Keratinocyte (primary cell): ENCODE measurements at regions not wholly inside any gene's neighbourhood (a gene's known extent, or its start where the extent isn't known, plus 50 kb on each side); places are given as distances from the start of the nearest gene placed in this dataset.

Source experiments
- DNase-seq: peaks from one replicate; pipeline ENCODE4 v3.0.0-alpha.2; 2011; ENCODE audit warnings: low read depth, missing footprints, low spot score
- FAIRE-seq: peaks from 2 replicates; lab custom pipeline; 2011; peaks lifted over from hg19 to GRCh38; lab: Jason Lieb, UNC
- H2AFZ ChIP-seq: 2 replicates; pipeline ENCODE4 v1.6.0; 2012; ENCODE audit warnings: low read length, control low read depth, inconsistent platforms; ENCODE audit not compliant: control insufficient read depth
- H3K27ac ChIP-seq: 2 replicates; pipeline ENCODE4 v1.5.1; 2011; ENCODE audit warnings: low read length; ENCODE audit not compliant: control insufficient read depth, insufficient read depth
- H3K27me3 ChIP-seq: 3 replicates; pipeline ENCODE4 v1.6.0; 2011; ENCODE audit warnings: low read length; ENCODE audit not compliant: control insufficient read depth, insufficient read depth; ENCODE audit errors: extremely low read depth
- H3K36me3 ChIP-seq, 2 experiments: 2 replicates in 1 of 2; 3 replicates in 1 of 2; pipeline ENCODE4 v1.5.1; 2011; ENCODE audit warnings: low read length in 2 of 2, mild to moderate bottlenecking in 1 of 2; ENCODE audit not compliant: control insufficient read depth in 2 of 2, insufficient read depth in 2 of 2; ENCODE audit errors: extremely low read depth in 1 of 2
- H3K4me1 ChIP-seq: 3 replicates; pipeline ENCODE4 v1.5.1; 2011; ENCODE audit warnings: low read length; ENCODE audit not compliant: control insufficient read depth, insufficient read depth; ENCODE audit errors: extremely low read depth
- H3K4me2 ChIP-seq: 3 replicates; pipeline ENCODE4 v1.6.0; 2011; ENCODE audit warnings: low read depth, low read length; ENCODE audit not compliant: control insufficient read depth, insufficient read depth; ENCODE audit errors: extremely low read depth
- H3K4me3 ChIP-seq, 3 experiments: fragments of 200-600 bp in 1 of 3; sonication (generic) in 1 of 3; 2 replicates in 2 of 3; 3 replicates in 1 of 3; pipeline ENCODE4 v1.5.1; 2011 to 2016; ENCODE audit warnings: low read length in 3 of 3, mild to moderate bottlenecking in 3 of 3, control low read depth in 2 of 3, inconsistent platforms in 1 of 3, low read depth in 1 of 3, mixed read lengths in 1 of 3, mixed run types in 1 of 3, moderate library complexity in 1 of 3; ENCODE audit not compliant: control insufficient read depth in 2 of 3, insufficient read depth in 2 of 3; ENCODE audit errors: extremely low read depth in 1 of 3
- H3K79me2 ChIP-seq: 2 replicates; pipeline ENCODE4 v1.6.0; 2012; ENCODE audit warnings: low read length; ENCODE audit not compliant: control insufficient read depth, insufficient read depth
- H3K9ac ChIP-seq: 3 replicates; pipeline ENCODE4 v1.6.0; 2011; ENCODE audit warnings: low read length; ENCODE audit not compliant: control insufficient read depth, insufficient read depth; ENCODE audit errors: extremely low read depth
- H3K9me1 ChIP-seq: 3 replicates; pipeline ENCODE4 v1.6.0; 2011; ENCODE audit warnings: low read length; ENCODE audit not compliant: control insufficient read depth, insufficient read depth; ENCODE audit errors: extremely low read depth
- H3K9me3 ChIP-seq: 2 replicates; pipeline ENCODE4 v1.5.1; 2012; ENCODE audit warnings: low read depth, low read length; ENCODE audit not compliant: control insufficient read depth
- H4K20me1 ChIP-seq: 3 replicates; pipeline ENCODE4 v1.6.0; 2011; ENCODE audit warnings: low read length; ENCODE audit not compliant: control insufficient read depth, insufficient read depth; ENCODE audit errors: extremely low read depth
- CTCF ChIP-seq, 3 experiments: IDR thresholded peaks in 1 of 3; conservative IDR thresholded peaks in 1 of 3; optimal IDR thresholded peaks in 1 of 3; 2 replicates in 2 of 3; 3 replicates in 1 of 3; pipeline versions ENCODE3 to v1.5.1; 2011; ENCODE audit warnings: low read length in 3 of 3, mild to moderate bottlenecking in 3 of 3, moderate library complexity in 2 of 3, control low read depth in 1 of 3, inconsistent platforms in 1 of 3; ENCODE audit not compliant: insufficient read depth in 2 of 3; ENCODE audit errors: extremely low read depth in 1 of 3
- EZH2 ChIP-seq: IDR thresholded peaks from one replicate; pipeline ENCODE4 v1.6.1; 2012; ENCODE audit warnings: inconsistent platforms, mild to moderate bottlenecking, low read length, moderate library complexity
- dilution Hi-C: fragments of 300-500 bp; cut with MboI; formaldehyde crosslinking; loops from one replicate; pipeline ENCODE4 v1.7.0; 2020; ENCODE audit warnings: low sequenced_read_pairs; ENCODE audit not compliant: extremely low pct_ligation_motif_present

GRCh38 chr10:113320211-113320610 is 232.6 kb upstream of the HABP2 start:
- Histone ChIP-seq H3K79me2 (no peaks in the 10 kb centered on the region), H3K27ac (no peak overlapping the region), H3K9me3 (no peaks in the 10 kb centered on the region), H3K4me1 (no peaks in the 10 kb centered on the region), H3K9me1 (no peaks in the 10 kb centered on the region), H3K4me3 (no peak overlapping the region), H3K27me3 (no peaks in the 10 kb centered on the region), H2AFZ (no peak overlapping the region), H3K36me3 (no peaks in the 10 kb centered on the region), H4K20me1 (no peaks in the 10 kb centered on the region), H3K9ac (no peak overlapping the region), H3K4me2 (no peak overlapping the region)
- DNase-seq (no peak), FAIRE-seq (no peak)
- no peak for TF ChIP-seq EZH2
- TF ChIP-seq CTCF (optimal IDR thresholded peaks at IDR 0.05 in 1 of 3, IDR thresholded peaks at IDR 0.05 in 1 of 3, conservative IDR thresholded peaks at IDR 0.05 in 1 of 3; ENCODE audit: extremely low read depth in 1 of 3, insufficient read depth in 2 of 3, low read length in 3 of 3) = no peak
- dilution Hi-C loops = no loop called here

GRCh38 chr10:113320987-113321386 is 231.9 kb upstream of the HABP2 start:
- no peak overlapping the region for H3K27ac ChIP-seq
- H4K20me1 ChIP-seq = no peaks in the 10 kb centered on the region
- FAIRE-seq (no peak), DNase-seq (no peak)
- H3K4me2 ChIP-seq = no peak overlapping the region
- H3K9ac ChIP-seq = no peak overlapping the region
- H3K79me2 ChIP-seq = no peaks in the 10 kb centered on the region
- TF ChIP-seq CTCF (optimal IDR thresholded peaks at IDR 0.05 in 1 of 3, IDR thresholded peaks at IDR 0.05 in 1 of 3, conservative IDR thresholded peaks at IDR 0.05 in 1 of 3; ENCODE audit: extremely low read depth in 1 of 3, insufficient read depth in 2 of 3, low read length in 3 of 3) (no peak), EZH2 (no peak)
- H3K36me3 ChIP-seq = no peaks in the 10 kb centered on the region
- dilution Hi-C loops = no loop called here
- no peaks in the 10 kb centered on the region for H3K4me1 ChIP-seq
- no peaks in the 10 kb centered on the region for H3K9me1 ChIP-seq
- no peak overlapping the region for H3K4me3 ChIP-seq
- H2AFZ ChIP-seq = no peak overlapping the region
- no peaks in the 10 kb centered on the region for H3K9me3 ChIP-seq
- no peaks in the 10 kb centered on the region for H3K27me3 ChIP-seq
